NCI-H2227 (cell line): ENCODE measurements at regions not wholly inside any gene's neighbourhood (a gene's known extent, or its start where the extent isn't known, plus 50 kb on each side); places are given as distances from the start of the nearest gene placed in this dataset.
"Not testable (repeated sequence)": the region's sequence is repeated elsewhere in the genome, so short reads cannot be mapped to it uniquely, and the experiment has no call there.

Experiments used
- DNase-seq: peaks from one replicate; lab custom pipeline; 2025; ENCODE audit not compliant: unreplicated experiment; lab: John Stamatoyannopoulos, UW

- DNase-seq = no peak
Measured at GRCh38 chr5:125630237-125630636, 793.0 kb upstream of the GRAMD2B start.

- no peak for DNase-seq
Measured at GRCh38 chr5:125633523-125633922, 789.7 kb upstream of the GRAMD2B start.

- DNase-seq = peak; percentile 68
Measured at GRCh38 chr5:125634216-125634835, 788.9 kb upstream of the GRAMD2B start.

- no peak for DNase-seq
Measured at GRCh38 chr5:125639858-125640257, 783.4 kb upstream of the GRAMD2B start.

GRCh38 chr5:125652761-125653160 lies 770.4 kb upstream of the GRAMD2B start:
- no peak for DNase-seq

GRCh38 chr5:125654392-125654791 lies 768.8 kb upstream of the GRAMD2B start:
- no peak for DNase-seq

- no peak for DNase-seq
Measured at GRCh38 chr5:125655156-125655555, 768.1 kb upstream of the GRAMD2B start.

- no peak for DNase-seq
Measured at GRCh38 chr5:125657936-125658335, 765.3 kb upstream of the GRAMD2B start.

- no peak for DNase-seq
Measured at GRCh38 chr5:125659316-125660023, 763.7 kb upstream of the GRAMD2B start.

- DNase-seq = no peak
Measured at GRCh38 chr5:125660231-125660895, 762.8 kb upstream of the GRAMD2B start.

GRCh38 chr5:125661584-125661983 lies 761.6 kb upstream of the GRAMD2B start:
- DNase-seq = no peak

- peak; percentile 78 for DNase-seq
Measured at GRCh38 chr5:125668884-125669283, 754.3 kb upstream of the GRAMD2B start.

- DNase-seq = no peak
Measured at GRCh38 chr5:125673359-125673950, 749.8 kb upstream of the GRAMD2B start.

- no peak for DNase-seq
Measured at GRCh38 chr5:125679522-125679921, 743.7 kb upstream of the GRAMD2B start.

GRCh38 chr5:125683669-125684068 lies 739.5 kb upstream of the GRAMD2B start:
- no peak for DNase-seq

- no peak for DNase-seq
Measured at GRCh38 chr5:125685771-125686170, 737.4 kb upstream of the GRAMD2B start.

GRCh38 chr5:125691738-125692530 lies 731.3 kb upstream of the GRAMD2B start:
- not testable (repeated sequence) for DNase-seq

GRCh38 chr5:125695996-125696655 lies 727.1 kb upstream of the GRAMD2B start:
- no peak for DNase-seq

GRCh38 chr5:125696762-125697161 lies 726.4 kb upstream of the GRAMD2B start:
- DNase-seq = no peak

GRCh38 chr5:125698420-125698819 lies 724.8 kb upstream of the GRAMD2B start:
- no peak for DNase-seq

- no peak for DNase-seq
Measured at GRCh38 chr5:125699860-125700259, 723.3 kb upstream of the GRAMD2B start.
